DND-41 (cell line): ENCODE measurements at regions not wholly inside any gene's neighbourhood (a gene's known extent, or its start where the extent isn't known, plus 50 kb on each side); places are given as distances from the start of the nearest gene placed in this dataset.

ENCODE experiments used
- ATAC-seq: fragments of 200-7000 bp; cut with Tn5 transposase; 3 replicates; pipeline ENCODE4 v1.9.1; 2021; ENCODE audit warnings: low read depth; ENCODE audit not compliant: insufficient read depth
- DNase-seq: peaks from one replicate; pipeline ENCODE4 v3.0.0-alpha.2; 2020
- H2AFZ ChIP-seq: 2 replicates; pipeline ENCODE4 v1.6.0; 2012; ENCODE audit warnings: low read depth, low read length
- H3K27ac ChIP-seq: 2 replicates; pipeline ENCODE4 v1.5.1; 2012; ENCODE audit warnings: low read length, inconsistent platforms
- H3K27me3 ChIP-seq: fragments of 200-600 bp; sonication (generic); 2 replicates; pipeline ENCODE4 v1.6.0; 2012; ENCODE audit warnings: low read length, mild to moderate bottlenecking, inconsistent platforms; ENCODE audit not compliant: insufficient read depth, poor library complexity
- H3K36me3 ChIP-seq: 2 replicates; pipeline ENCODE4 v1.5.1; 2012; ENCODE audit warnings: low read length, inconsistent platforms; ENCODE audit not compliant: insufficient read depth
- H3K4me1 ChIP-seq: 2 replicates; pipeline ENCODE4 v1.5.1; 2012; ENCODE audit warnings: mild to moderate bottlenecking, low read length; ENCODE audit not compliant: insufficient read depth
- H3K4me2 ChIP-seq: 2 replicates; pipeline ENCODE4 v1.6.0; 2012; ENCODE audit warnings: mild to moderate bottlenecking, moderate library complexity, low read length, inconsistent platforms; ENCODE audit not compliant: insufficient read depth
- H3K4me3 ChIP-seq, 2 experiments: fragments of 200-600 bp in 1 of 2; shearing (Covaris generic) in 1 of 2; 2 replicates each; pipeline ENCODE4 v1.5.1; 2012 to 2016; ENCODE audit warnings: inconsistent platforms in 2 of 2, low read length in 2 of 2, mild to moderate bottlenecking in 2 of 2, low read depth in 1 of 2, moderate library complexity in 1 of 2
- H3K79me2 ChIP-seq: 2 replicates; pipeline ENCODE4 v1.6.0; 2012; ENCODE audit warnings: low read length, inconsistent platforms; ENCODE audit not compliant: insufficient read depth
- H3K9ac ChIP-seq: 2 replicates; pipeline ENCODE4 v1.6.0; 2012; ENCODE audit warnings: low read depth, mild to moderate bottlenecking, inconsistent platforms, low read length, moderate library complexity
- H3K9me3 ChIP-seq: 2 replicates; pipeline ENCODE4 v1.5.1; 2012; ENCODE audit warnings: low read length, moderate library complexity, mild to moderate bottlenecking, inconsistent platforms; ENCODE audit not compliant: insufficient read depth, severe bottlenecking
- H4K20me1 ChIP-seq: 2 replicates; pipeline ENCODE4 v1.6.0; 2012; ENCODE audit warnings: low read length; ENCODE audit not compliant: insufficient read depth
- EZH2 ChIP-seq: IDR thresholded peaks from 3 replicates; pipeline ENCODE4 v1.6.1; 2012; ENCODE audit warnings: borderline replicate concordance, low read depth, mild to moderate bottlenecking, moderate library complexity, low read length, inconsistent platforms; ENCODE audit not compliant: severe bottlenecking
- TF ChIP-seq, protein P1 (sequence below): IDR thresholded peaks from 2 replicates; pipeline ENCODE4 v1.5.1; 2012; ENCODE audit warnings: borderline replicate concordance, low read length, moderate library complexity, mild to moderate bottlenecking; ENCODE audit not compliant: poor library complexity, severe bottlenecking; ENCODE audit errors: extremely low read depth

GRCh38 chr1:59223989-59224634, 72.8 kb upstream of the FGGY start:
- TF ChIP-seq, protein P1, sequence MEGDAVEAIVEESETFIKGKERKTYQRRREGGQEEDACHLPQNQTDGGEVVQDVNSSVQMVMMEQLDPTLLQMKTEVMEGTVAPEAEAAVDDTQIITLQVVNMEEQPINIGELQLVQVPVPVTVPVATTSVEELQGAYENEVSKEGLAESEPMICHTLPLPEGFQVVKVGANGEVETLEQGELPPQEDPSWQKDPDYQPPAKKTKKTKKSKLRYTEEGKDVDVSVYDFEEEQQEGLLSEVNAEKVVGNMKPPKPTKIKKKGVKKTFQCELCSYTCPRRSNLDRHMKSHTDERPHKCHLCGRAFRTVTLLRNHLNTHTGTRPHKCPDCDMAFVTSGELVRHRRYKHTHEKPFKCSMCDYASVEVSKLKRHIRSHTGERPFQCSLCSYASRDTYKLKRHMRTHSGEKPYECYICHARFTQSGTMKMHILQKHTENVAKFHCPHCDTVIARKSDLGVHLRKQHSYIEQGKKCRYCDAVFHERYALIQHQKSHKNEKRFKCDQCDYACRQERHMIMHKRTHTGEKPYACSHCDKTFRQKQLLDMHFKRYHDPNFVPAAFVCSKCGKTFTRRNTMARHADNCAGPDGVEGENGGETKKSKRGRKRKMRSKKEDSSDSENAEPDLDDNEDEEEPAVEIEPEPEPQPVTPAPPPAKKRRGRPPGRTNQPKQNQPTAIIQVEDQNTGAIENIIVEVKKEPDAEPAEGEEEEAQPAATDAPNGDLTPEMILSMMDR = no peak
- no peak for TF ChIP-seq EZH2

GRCh38 chr1:59225594-59226316, 71.1 kb upstream of the FGGY start:
- TF ChIP-seq, protein P1 = no peak
- TF ChIP-seq EZH2 = no peak

More at GRCh38 chr1:59223989-59224634, 72.8 kb upstream of the FGGY start:
- Histone ChIP-seq H3K4me1 (no peaks in the 10 kb centered on the region), H4K20me1 (no peaks in the 10 kb centered on the region), H3K36me3 (no peaks in the 10 kb centered on the region), H3K4me2 (no peak overlapping the region), H3K9me3 (no peaks in the 10 kb centered on the region), H3K27ac (no peak overlapping the region), H2AFZ (no peak overlapping the region), H3K9ac (no peak overlapping the region), H3K4me3 (no peak overlapping the region), H3K79me2 (no peaks in the 10 kb centered on the region), H3K27me3 (no peaks in the 10 kb centered on the region)
- ATAC-seq (no peak), DNase-seq (no peak)

GRCh38 chr1:59229138-59229537, 67.8 kb upstream of the FGGY start:
- no peaks in the 10 kb centered on the region for H3K79me2 ChIP-seq
- no peaks in the 10 kb centered on the region for H4K20me1 ChIP-seq
- no peak overlapping the region for H3K4me2 ChIP-seq
- H3K27me3 ChIP-seq = no peaks in the 10 kb centered on the region
- no peak overlapping the region for H2AFZ ChIP-seq
- H3K9me3 ChIP-seq = no peaks in the 10 kb centered on the region
- DNase-seq = no peak
- H3K9ac ChIP-seq = no peak overlapping the region
- ATAC-seq = no peak
- no peak overlapping the region for H3K4me3 ChIP-seq
- TF ChIP-seq EZH2 = no peak
- H3K27ac ChIP-seq = no peak overlapping the region
- H3K36me3 ChIP-seq = no peaks in the 10 kb centered on the region
- no peaks in the 10 kb centered on the region for H3K4me1 ChIP-seq

More at GRCh38 chr1:59225594-59226316, 71.1 kb upstream of the FGGY start:
- DNase-seq (no peak), ATAC-seq (no peak)
- Histone ChIP-seq H3K27ac (no peak overlapping the region), H3K4me1 (no peaks in the 10 kb centered on the region), H3K36me3 (no peaks in the 10 kb centered on the region), H3K4me2 (no peak overlapping the region), H3K27me3 (no peaks in the 10 kb centered on the region), H2AFZ (no peak overlapping the region), H3K9me3 (no peaks in the 10 kb centered on the region), H3K9ac (no peak overlapping the region), H3K4me3 (no peak overlapping the region), H3K79me2 (no peaks in the 10 kb centered on the region), H4K20me1 (no peaks in the 10 kb centered on the region)

DNA sequence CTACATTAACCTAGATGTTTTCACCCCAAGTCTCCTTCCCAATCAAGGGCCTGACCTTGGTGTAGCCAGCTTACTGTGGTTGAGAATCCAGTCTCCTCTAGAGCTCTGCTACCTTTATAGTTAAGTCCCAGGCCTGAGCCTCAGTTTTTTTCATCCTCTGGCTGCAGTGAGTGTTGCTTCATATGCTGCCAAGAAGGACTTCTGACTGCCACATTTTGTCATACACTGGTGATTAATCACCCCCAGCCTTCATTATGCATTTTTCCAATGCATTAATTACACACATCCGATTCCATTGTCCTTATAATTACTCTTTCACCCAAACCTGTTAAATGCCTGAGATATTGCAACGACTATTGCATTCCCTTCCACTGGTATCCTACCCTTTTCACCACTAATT, 66.3 kb upstream of the FGGY start:
- no peak for TF ChIP-seq EZH2
- TF ChIP-seq, protein P1 = no peak
- H3K4me3 ChIP-seq = no peak overlapping the region
- H3K27me3 ChIP-seq = no peaks in the 10 kb centered on the region
- no peaks in the 10 kb centered on the region for H3K4me1 ChIP-seq
- no peak overlapping the region for H3K27ac ChIP-seq
- no peak overlapping the region for H3K9ac ChIP-seq
- H4K20me1 ChIP-seq = no peaks in the 10 kb centered on the region
- H2AFZ ChIP-seq = no peak overlapping the region
- no peaks in the 10 kb centered on the region for H3K79me2 ChIP-seq
- H3K4me2 ChIP-seq = no peak overlapping the region
- H3K9me3 ChIP-seq = no peaks in the 10 kb centered on the region
- ATAC-seq (no peak), DNase-seq (no peak)
- H3K36me3 ChIP-seq = no peaks in the 10 kb centered on the region
